DND-41 (cell line): ENCODE measurements at regions not wholly inside any gene's neighbourhood (a gene's known extent, or its start where the extent isn't known, plus 50 kb on each side); places are given as distances from the start of the nearest gene placed in this dataset.

ENCODE experiments used
- ATAC-seq: fragments of 200-7000 bp; cut with Tn5 transposase; 3 replicates; pipeline ENCODE4 v1.9.1; 2021; ENCODE audit warnings: low read depth; ENCODE audit not compliant: insufficient read depth
- DNase-seq: peaks from one replicate; pipeline ENCODE4 v3.0.0-alpha.2; 2020
- H2AFZ ChIP-seq: 2 replicates; pipeline ENCODE4 v1.6.0; 2012; ENCODE audit warnings: low read depth, low read length
- H3K27ac ChIP-seq: 2 replicates; pipeline ENCODE4 v1.5.1; 2012; ENCODE audit warnings: low read length, inconsistent platforms
- H3K27me3 ChIP-seq: fragments of 200-600 bp; sonication (generic); 2 replicates; pipeline ENCODE4 v1.6.0; 2012; ENCODE audit warnings: low read length, mild to moderate bottlenecking, inconsistent platforms; ENCODE audit not compliant: insufficient read depth, poor library complexity
- H3K36me3 ChIP-seq: 2 replicates; pipeline ENCODE4 v1.5.1; 2012; ENCODE audit warnings: low read length, inconsistent platforms; ENCODE audit not compliant: insufficient read depth
- H3K4me1 ChIP-seq: 2 replicates; pipeline ENCODE4 v1.5.1; 2012; ENCODE audit warnings: mild to moderate bottlenecking, low read length; ENCODE audit not compliant: insufficient read depth
- H3K4me2 ChIP-seq: 2 replicates; pipeline ENCODE4 v1.6.0; 2012; ENCODE audit warnings: mild to moderate bottlenecking, moderate library complexity, low read length, inconsistent platforms; ENCODE audit not compliant: insufficient read depth
- H3K4me3 ChIP-seq, 2 experiments: fragments of 200-600 bp in 1 of 2; shearing (Covaris generic) in 1 of 2; 2 replicates each; pipeline ENCODE4 v1.5.1; 2012 to 2016; ENCODE audit warnings: inconsistent platforms in 2 of 2, low read length in 2 of 2, mild to moderate bottlenecking in 2 of 2, low read depth in 1 of 2, moderate library complexity in 1 of 2
- H3K79me2 ChIP-seq: 2 replicates; pipeline ENCODE4 v1.6.0; 2012; ENCODE audit warnings: low read length, inconsistent platforms; ENCODE audit not compliant: insufficient read depth
- H3K9ac ChIP-seq: 2 replicates; pipeline ENCODE4 v1.6.0; 2012; ENCODE audit warnings: low read depth, mild to moderate bottlenecking, inconsistent platforms, low read length, moderate library complexity
- H3K9me3 ChIP-seq: 2 replicates; pipeline ENCODE4 v1.5.1; 2012; ENCODE audit warnings: low read length, moderate library complexity, mild to moderate bottlenecking, inconsistent platforms; ENCODE audit not compliant: insufficient read depth, severe bottlenecking
- H4K20me1 ChIP-seq: 2 replicates; pipeline ENCODE4 v1.6.0; 2012; ENCODE audit warnings: low read length; ENCODE audit not compliant: insufficient read depth
- EZH2 ChIP-seq: IDR thresholded peaks from 3 replicates; pipeline ENCODE4 v1.6.1; 2012; ENCODE audit warnings: borderline replicate concordance, low read depth, mild to moderate bottlenecking, moderate library complexity, low read length, inconsistent platforms; ENCODE audit not compliant: severe bottlenecking
- TF ChIP-seq, protein P1 (sequence below): IDR thresholded peaks from 2 replicates; pipeline ENCODE4 v1.5.1; 2012; ENCODE audit warnings: borderline replicate concordance, low read length, moderate library complexity, mild to moderate bottlenecking; ENCODE audit not compliant: poor library complexity, severe bottlenecking; ENCODE audit errors: extremely low read depth

DNA sequence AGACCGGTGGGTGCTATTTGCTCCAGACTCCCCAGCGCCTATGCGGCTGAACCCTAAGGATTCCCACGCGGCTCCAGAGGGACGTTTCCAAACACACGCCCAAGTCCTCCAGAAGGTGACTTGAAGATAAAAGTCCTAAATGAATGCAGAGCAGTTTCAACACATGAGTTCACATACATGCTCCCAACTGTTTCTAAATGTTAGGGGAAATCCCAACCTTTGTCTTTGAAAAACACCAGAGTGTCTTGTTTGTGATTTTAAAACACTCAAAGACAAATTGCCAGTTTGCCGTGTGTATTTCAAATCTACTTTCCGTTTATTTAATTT, 252.9 kb upstream of the SFSWAP start:
- no peaks in the 10 kb centered on the region for H3K36me3 ChIP-seq
- H3K27me3 ChIP-seq: no peaks in the 10 kb centered on the region
- no peak for ATAC-seq
- no peaks in the 10 kb centered on the region for H3K9me3 ChIP-seq
- DNase-seq: no peak
- no peaks in the 10 kb centered on the region for H3K79me2 ChIP-seq
- H2AFZ ChIP-seq: no peak overlapping the region
- H4K20me1 ChIP-seq: no peaks in the 10 kb centered on the region
- H3K4me3 ChIP-seq: no peak overlapping the region
- no peak overlapping the region for H3K9ac ChIP-seq
- H3K27ac ChIP-seq: no peak overlapping the region
- no peak for TF ChIP-seq EZH2
- TF ChIP-seq, protein P1, sequence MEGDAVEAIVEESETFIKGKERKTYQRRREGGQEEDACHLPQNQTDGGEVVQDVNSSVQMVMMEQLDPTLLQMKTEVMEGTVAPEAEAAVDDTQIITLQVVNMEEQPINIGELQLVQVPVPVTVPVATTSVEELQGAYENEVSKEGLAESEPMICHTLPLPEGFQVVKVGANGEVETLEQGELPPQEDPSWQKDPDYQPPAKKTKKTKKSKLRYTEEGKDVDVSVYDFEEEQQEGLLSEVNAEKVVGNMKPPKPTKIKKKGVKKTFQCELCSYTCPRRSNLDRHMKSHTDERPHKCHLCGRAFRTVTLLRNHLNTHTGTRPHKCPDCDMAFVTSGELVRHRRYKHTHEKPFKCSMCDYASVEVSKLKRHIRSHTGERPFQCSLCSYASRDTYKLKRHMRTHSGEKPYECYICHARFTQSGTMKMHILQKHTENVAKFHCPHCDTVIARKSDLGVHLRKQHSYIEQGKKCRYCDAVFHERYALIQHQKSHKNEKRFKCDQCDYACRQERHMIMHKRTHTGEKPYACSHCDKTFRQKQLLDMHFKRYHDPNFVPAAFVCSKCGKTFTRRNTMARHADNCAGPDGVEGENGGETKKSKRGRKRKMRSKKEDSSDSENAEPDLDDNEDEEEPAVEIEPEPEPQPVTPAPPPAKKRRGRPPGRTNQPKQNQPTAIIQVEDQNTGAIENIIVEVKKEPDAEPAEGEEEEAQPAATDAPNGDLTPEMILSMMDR: no peak
- H3K4me2 ChIP-seq: no peak overlapping the region
- H3K4me1 ChIP-seq: no peaks in the 10 kb centered on the region

DNA sequence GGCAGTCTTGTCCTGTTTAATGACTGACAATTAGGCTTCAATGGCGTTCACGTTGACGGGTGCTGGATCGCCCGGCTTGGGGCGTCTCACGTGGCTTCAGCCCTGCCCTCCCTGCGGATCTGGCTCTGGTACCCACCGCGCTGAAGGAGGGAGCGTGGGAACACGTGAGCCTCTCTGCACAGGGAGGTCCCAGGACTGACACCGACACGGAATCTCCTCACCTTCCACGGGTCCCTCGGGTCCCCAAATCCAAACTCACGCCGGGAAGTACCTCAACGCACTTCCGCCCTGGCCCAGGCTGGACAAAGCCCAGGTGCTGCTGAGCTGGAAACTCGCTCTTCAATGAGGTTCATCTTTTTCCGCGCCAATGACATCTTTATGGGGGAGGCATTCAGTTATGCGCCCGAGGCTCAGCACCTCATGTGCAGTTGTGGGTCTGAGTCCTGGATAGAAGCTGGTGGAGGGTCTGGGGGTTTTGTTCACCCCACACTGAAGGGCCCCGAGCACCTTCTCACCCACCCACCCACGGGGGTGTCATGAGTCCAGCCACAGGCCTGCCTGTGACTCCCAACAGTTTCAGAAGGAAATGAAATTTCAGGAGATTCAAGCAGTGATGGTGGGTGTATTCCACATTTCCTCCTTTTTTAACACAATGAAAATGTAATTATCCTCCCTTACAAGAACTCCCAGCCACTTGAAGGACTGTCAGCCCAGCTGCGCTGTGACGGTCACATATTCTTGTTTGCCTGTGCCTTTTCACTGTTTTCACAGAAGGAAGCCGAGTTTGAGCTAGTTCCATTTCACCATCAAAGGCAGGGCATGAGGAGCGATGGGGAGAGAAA, 251.7 kb upstream of the SFSWAP start:
- no peak overlapping the region for H3K27ac ChIP-seq
- no peak overlapping the region for H2AFZ ChIP-seq
- H3K4me3 ChIP-seq: no peak overlapping the region
- no peaks in the 10 kb centered on the region for H4K20me1 ChIP-seq
- H3K36me3 ChIP-seq: no peaks in the 10 kb centered on the region
- TF ChIP-seq EZH2: no peak
- TF ChIP-seq, protein P1: no peak
- no peak overlapping the region for H3K4me2 ChIP-seq
- no peaks in the 10 kb centered on the region for H3K79me2 ChIP-seq
- no peak for ATAC-seq
- H3K4me1 ChIP-seq: no peaks in the 10 kb centered on the region
- DNase-seq: no peak
- H3K9ac ChIP-seq: no peak overlapping the region
- H3K27me3 ChIP-seq: no peaks in the 10 kb centered on the region
- no peaks in the 10 kb centered on the region for H3K9me3 ChIP-seq

DNA sequence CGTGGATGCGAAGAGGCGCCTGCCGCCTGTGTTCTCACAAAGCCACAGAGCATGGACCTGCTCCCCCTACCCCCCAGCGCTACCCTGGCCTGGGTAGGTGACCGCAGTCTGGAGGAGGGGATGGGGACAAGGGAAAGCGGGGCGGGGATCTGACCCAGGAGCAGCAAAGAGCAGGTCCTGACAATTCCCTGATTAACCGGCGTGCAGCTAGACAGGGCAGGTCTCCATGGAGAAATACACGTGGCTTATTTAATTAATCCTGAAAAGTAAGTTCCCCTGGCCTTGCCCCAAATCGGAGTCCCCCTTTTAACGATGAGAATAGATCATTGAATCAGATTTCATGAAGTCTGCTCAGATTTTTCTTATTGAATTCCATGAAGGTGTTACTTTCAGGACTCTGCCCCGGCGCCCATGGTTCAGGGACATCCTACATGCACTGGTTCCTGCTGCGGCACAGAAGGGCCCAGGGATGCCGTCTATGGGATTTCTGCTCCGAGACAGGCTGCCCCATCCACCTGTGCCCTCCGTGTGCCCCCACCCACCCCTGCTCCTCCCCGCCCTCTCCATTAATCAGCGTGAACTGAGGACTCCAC, 251.0 kb upstream of the SFSWAP start:
- Histone ChIP-seq H2AFZ (no peak overlapping the region), H3K4me1 (no peaks in the 10 kb centered on the region), H4K20me1 (no peaks in the 10 kb centered on the region), H3K9ac (no peak overlapping the region), H3K4me3 (no peak overlapping the region), H3K4me2 (no peak overlapping the region), H3K9me3 (no peaks in the 10 kb centered on the region), H3K36me3 (no peaks in the 10 kb centered on the region), H3K79me2 (no peaks in the 10 kb centered on the region), H3K27me3 (no peaks in the 10 kb centered on the region), H3K27ac (no peak overlapping the region)
- TF ChIP-seq, protein P1: no peak
- no peak for TF ChIP-seq EZH2
- DNase-seq (no peak), ATAC-seq (no peak)
